ENCODE measurements at regions not wholly inside any gene's neighbourhood (a gene's known extent, or its start where the extent isn't known, plus 50 kb on each side); places are given as distances from the start of the nearest gene placed in this dataset.

GRCh38 chr10:10045765-10046028, 972.0 kb upstream of the CELF2 start:
- WGBS, 2 donors = 66 to 72% methylated on average over 2 of the region's 2 CpGs
- no peaks in the 10 kb centered on the region for H3K9me3 ChIP-seq
- no peaks in the 10 kb centered on the region for H3K36me3 ChIP-seq
- H3K27ac ChIP-seq = no peak overlapping the region
- no peak for TF ChIP-seq POLR2A (IDR thresholded peaks at IDR 0.05)
- no peak for TF ChIP-seq POLR2AphosphoS5 (IDR thresholded peaks at IDR 0.05)
- TF ChIP-seq CTCF (IDR thresholded peaks at IDR 0.05) = no peak
- no peak for TF ChIP-seq EP300 (IDR thresholded peaks at IDR 0.05)
- H3K4me1 ChIP-seq = no peaks in the 10 kb centered on the region
- no peak overlapping the region for H3K4me3 ChIP-seq
- DNase-seq = no peak
- no peaks in the 10 kb centered on the region for H3K27me3 ChIP-seq
- intact Hi-C loops (cut with DNase I) = no loop called here

GRCh38 chr10:10047426-10047825, 970.2 kb upstream of the CELF2 start:
- H3K27me3 ChIP-seq = no peaks in the 10 kb centered on the region
- H3K36me3 ChIP-seq = no peaks in the 10 kb centered on the region
- no peak for DNase-seq
- intact Hi-C loops (cut with DNase I) = no loop called here
- H3K9me3 ChIP-seq = no peaks in the 10 kb centered on the region
- no peak overlapping the region for H3K27ac ChIP-seq
- WGBS, 2 donors = 67 to 75% methylated on average over 7 of the region's 7 CpGs
- TF ChIP-seq POLR2AphosphoS5 (IDR thresholded peaks at IDR 0.05) (no peak), EP300 (IDR thresholded peaks at IDR 0.05) (no peak), POLR2A (IDR thresholded peaks at IDR 0.05) (no peak), CTCF (IDR thresholded peaks at IDR 0.05) (no peak)
- no peaks in the 10 kb centered on the region for H3K4me1 ChIP-seq
- H3K4me3 ChIP-seq = no peak overlapping the region

- Histone ChIP-seq H3K9me3 (no peaks in the 10 kb centered on the region), H3K27ac (no peak overlapping the region), H3K4me1 (no peaks in the 10 kb centered on the region), H3K27me3 (no peaks in the 10 kb centered on the region), H3K36me3 (no peaks in the 10 kb centered on the region), H3K4me3 (no peak overlapping the region)
- intact Hi-C loops (cut with DNase I) = no loop called here
- no peak for DNase-seq
- no peak for TF ChIP-seq CTCF (IDR thresholded peaks at IDR 0.05)
- no peak for TF ChIP-seq POLR2A (IDR thresholded peaks at IDR 0.05)
- TF ChIP-seq POLR2AphosphoS5 (IDR thresholded peaks at IDR 0.05) = no peak
- no peak for TF ChIP-seq EP300 (IDR thresholded peaks at IDR 0.05)
- WGBS, 2 donors = 75 to 92% methylated on average over 9 of the region's 9 CpGs
These were observed 964.6 kb upstream of the CELF2 start for GRCh38 chr10:10053051-10053450.

GRCh38 chr10:10054466-10054865, 963.2 kb upstream of the CELF2 start:
- TF ChIP-seq POLR2A (IDR thresholded peaks at IDR 0.05) (no peak), EP300 (IDR thresholded peaks at IDR 0.05) (no peak), POLR2AphosphoS5 (IDR thresholded peaks at IDR 0.05) (no peak), CTCF (IDR thresholded peaks at IDR 0.05) (no peak)
- Histone ChIP-seq H3K4me1 (no peaks in the 10 kb centered on the region), H3K36me3 (no peaks in the 10 kb centered on the region), H3K9me3 (no peaks in the 10 kb centered on the region), H3K4me3 (no peak overlapping the region), H3K27me3 (no peaks in the 10 kb centered on the region), H3K27ac (no peak overlapping the region)
- DNase-seq = no peak
- intact Hi-C loops (cut with DNase I) = no loop called here
- WGBS, 2 donors = 76 to 87% methylated on average over 7 of the region's 7 CpGs

GRCh38 chr10:10055656-10056442, 961.8 kb upstream of the CELF2 start:
- no peak overlapping the region for H3K27ac ChIP-seq
- H3K27me3 ChIP-seq = no peaks in the 10 kb centered on the region
- no peaks in the 10 kb centered on the region for H3K9me3 ChIP-seq
- DNase-seq = no peak
- no peaks in the 10 kb centered on the region for H3K4me1 ChIP-seq
- H3K4me3 ChIP-seq = no peak overlapping the region
- WGBS, 2 donors = 35 to 61% methylated on average over 4 of the region's 4 CpGs
- TF ChIP-seq POLR2A (IDR thresholded peaks at IDR 0.05) (no peak), EP300 (IDR thresholded peaks at IDR 0.05) (no peak), POLR2AphosphoS5 (IDR thresholded peaks at IDR 0.05) (no peak), CTCF (IDR thresholded peaks at IDR 0.05) (no peak)
- H3K36me3 ChIP-seq = no peaks in the 10 kb centered on the region
- intact Hi-C loops (cut with DNase I) = no loop called here
